ENCODE measurements at regions not wholly inside any gene's neighbourhood (a gene's known extent, or its start where the extent isn't known, plus 50 kb on each side); places are given as distances from the start of the nearest gene placed in this dataset.

DNA sequence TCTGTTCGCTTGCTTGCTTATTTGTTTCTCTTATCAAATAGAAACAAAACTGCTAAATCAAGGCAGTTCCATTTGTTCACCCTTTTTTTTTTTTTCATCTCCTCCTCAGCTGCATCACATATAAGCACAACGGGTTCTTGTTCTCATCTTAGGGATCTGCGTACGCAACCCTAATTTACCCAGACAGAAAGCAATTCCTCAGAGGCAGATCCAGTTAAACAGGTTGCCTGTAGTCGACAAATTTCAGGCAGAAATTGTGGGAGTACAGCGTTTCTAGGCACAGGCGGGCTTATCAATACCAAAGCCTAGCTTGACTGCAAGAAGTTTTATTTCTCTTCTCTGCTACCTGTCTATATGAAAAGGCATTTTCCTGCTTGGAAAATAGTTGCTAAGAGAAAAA lies 565.4 kb downstream of the NXPH1 start:
- no peak overlapping the region for H3K27ac ChIP-seq (ENCODE audit: low read depth in 1 of 2, low read length in 1 of 2)
- WGBS, 2 donors: 71 to 83% methylated on average over 7 of the region's 7 CpGs
- TF ChIP-seq, protein P1, sequence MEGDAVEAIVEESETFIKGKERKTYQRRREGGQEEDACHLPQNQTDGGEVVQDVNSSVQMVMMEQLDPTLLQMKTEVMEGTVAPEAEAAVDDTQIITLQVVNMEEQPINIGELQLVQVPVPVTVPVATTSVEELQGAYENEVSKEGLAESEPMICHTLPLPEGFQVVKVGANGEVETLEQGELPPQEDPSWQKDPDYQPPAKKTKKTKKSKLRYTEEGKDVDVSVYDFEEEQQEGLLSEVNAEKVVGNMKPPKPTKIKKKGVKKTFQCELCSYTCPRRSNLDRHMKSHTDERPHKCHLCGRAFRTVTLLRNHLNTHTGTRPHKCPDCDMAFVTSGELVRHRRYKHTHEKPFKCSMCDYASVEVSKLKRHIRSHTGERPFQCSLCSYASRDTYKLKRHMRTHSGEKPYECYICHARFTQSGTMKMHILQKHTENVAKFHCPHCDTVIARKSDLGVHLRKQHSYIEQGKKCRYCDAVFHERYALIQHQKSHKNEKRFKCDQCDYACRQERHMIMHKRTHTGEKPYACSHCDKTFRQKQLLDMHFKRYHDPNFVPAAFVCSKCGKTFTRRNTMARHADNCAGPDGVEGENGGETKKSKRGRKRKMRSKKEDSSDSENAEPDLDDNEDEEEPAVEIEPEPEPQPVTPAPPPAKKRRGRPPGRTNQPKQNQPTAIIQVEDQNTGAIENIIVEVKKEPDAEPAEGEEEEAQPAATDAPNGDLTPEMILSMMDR (IDR thresholded peaks at IDR 0.05; ENCODE audit: control extremely low read depth, extremely low read depth): no peak
- H3K9me3 ChIP-seq (ENCODE audit: control insufficient read depth in 4 of 4, insufficient read depth in 3 of 4, low read length in 3 of 4): no peaks in the 10 kb centered on the region
- ATAC-seq (ENCODE audit: insufficient read depth, low FRiP score) (no peak), DNase-seq (no peak)
- no peak overlapping the region for H3K4me3 ChIP-seq
- H3K4me1 ChIP-seq (ENCODE audit: control insufficient read depth in 5 of 5, insufficient read depth in 5 of 5, low read length in 5 of 5): peaks cover 0 to 4% (median 0%) of the 10 kb centered on the region in 5 donors
- no peak overlapping the region for H3K9ac ChIP-seq (ENCODE audit: insufficient read depth in 1 of 2, low read length in 2 of 2)
- no peaks in the 10 kb centered on the region for H3K27me3 ChIP-seq (ENCODE audit: control insufficient read depth in 3 of 3, insufficient read depth in 3 of 3, low read length in 2 of 3)
- no peaks in the 10 kb centered on the region for H3K36me3 ChIP-seq (ENCODE audit: control insufficient read depth in 4 of 4, insufficient read depth in 4 of 4, low read length in 4 of 4)

DNA sequence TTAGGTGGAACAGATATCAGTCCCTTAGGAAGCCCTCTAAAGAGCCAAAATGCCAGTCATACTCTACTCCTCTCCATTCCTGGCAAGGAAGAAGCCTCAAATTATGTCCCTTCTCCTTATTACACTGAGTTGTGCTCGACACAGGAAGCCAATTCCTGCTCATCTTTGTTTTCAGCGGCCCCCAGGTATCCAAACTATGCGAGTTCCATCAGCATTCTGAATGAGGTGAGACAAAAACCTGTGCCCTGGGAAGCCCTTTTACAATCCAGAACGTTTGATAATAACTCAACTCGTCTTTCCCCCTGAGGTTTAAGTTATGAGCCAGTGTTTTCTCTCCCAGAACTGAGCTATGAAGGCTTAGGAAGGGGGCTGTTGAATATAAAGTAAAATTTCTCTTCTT lies 580.5 kb downstream of the NXPH1 start:
- ATAC-seq (ENCODE audit: insufficient read depth, low FRiP score): no peak
- H3K4me1 ChIP-seq (ENCODE audit: control insufficient read depth in 5 of 5, insufficient read depth in 5 of 5, low read length in 5 of 5): no peaks in the 10 kb centered on the region
- TF ChIP-seq, protein P1 (IDR thresholded peaks at IDR 0.05; ENCODE audit: control extremely low read depth, extremely low read depth): no peak
- WGBS, 2 donors: 31 to 38% methylated on average over 5 of the region's 5 CpGs
- H3K27ac ChIP-seq (ENCODE audit: low read depth in 1 of 2, low read length in 1 of 2): no peak overlapping the region
- H3K27me3 ChIP-seq (ENCODE audit: control insufficient read depth in 3 of 3, insufficient read depth in 3 of 3, low read length in 2 of 3): no peaks in the 10 kb centered on the region
- no peak overlapping the region for H3K9ac ChIP-seq (ENCODE audit: insufficient read depth in 1 of 2, low read length in 2 of 2)
- no peak overlapping the region for H3K4me3 ChIP-seq
- no peak for DNase-seq
- peaks cover 0 to 2% (median 0%) of the 10 kb centered on the region in 4 donors for H3K9me3 ChIP-seq (ENCODE audit: control insufficient read depth in 4 of 4, insufficient read depth in 3 of 4, low read length in 3 of 4)
- no peaks in the 10 kb centered on the region for H3K36me3 ChIP-seq (ENCODE audit: control insufficient read depth in 4 of 4, insufficient read depth in 4 of 4, low read length in 4 of 4)

DNA sequence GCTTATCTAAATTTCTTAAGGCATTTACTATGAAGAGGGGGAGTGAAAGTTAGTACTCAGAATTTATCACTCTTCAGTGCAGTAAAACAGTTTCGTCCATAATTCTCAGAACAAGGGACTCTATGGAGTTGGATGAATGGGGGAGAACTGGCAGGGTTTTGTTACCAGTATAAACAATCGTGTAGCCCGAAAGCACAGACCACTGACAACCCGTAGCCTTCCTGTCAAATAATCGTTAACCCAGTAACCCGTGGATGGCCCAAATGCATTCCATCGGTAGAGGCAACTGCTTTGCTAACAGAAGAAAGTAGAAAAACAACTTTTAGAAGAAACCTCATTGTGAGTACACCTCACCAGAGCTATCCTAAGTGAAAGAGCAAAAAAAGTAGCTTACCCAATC lies 583.9 kb downstream of the NXPH1 start:
- DNase-seq (no peak), ATAC-seq (ENCODE audit: insufficient read depth, low FRiP score) (no peak)
- Histone ChIP-seq H3K4me3 (no peak overlapping the region), H3K9me3 (ENCODE audit: control insufficient read depth in 4 of 4, insufficient read depth in 3 of 4, low read length in 3 of 4) (peaks cover 0 to 4% (median 0%) of the 10 kb centered on the region in 4 donors), H3K27ac (ENCODE audit: low read depth in 1 of 2, low read length in 1 of 2) (no peak overlapping the region), H3K36me3 (ENCODE audit: control insufficient read depth in 4 of 4, insufficient read depth in 4 of 4, low read length in 4 of 4) (no peaks in the 10 kb centered on the region), H3K9ac (ENCODE audit: insufficient read depth in 1 of 2, low read length in 2 of 2) (no peak overlapping the region), H3K27me3 (ENCODE audit: control insufficient read depth in 3 of 3, insufficient read depth in 3 of 3, low read length in 2 of 3) (no peaks in the 10 kb centered on the region), H3K4me1 (ENCODE audit: control insufficient read depth in 5 of 5, insufficient read depth in 5 of 5, low read length in 5 of 5) (no peaks in the 10 kb centered on the region)
- TF ChIP-seq, protein P1 (IDR thresholded peaks at IDR 0.05; ENCODE audit: control extremely low read depth, extremely low read depth): no peak
- WGBS, 2 donors: 80 to 83% methylated on average over 7 of the region's 7 CpGs

DNA sequence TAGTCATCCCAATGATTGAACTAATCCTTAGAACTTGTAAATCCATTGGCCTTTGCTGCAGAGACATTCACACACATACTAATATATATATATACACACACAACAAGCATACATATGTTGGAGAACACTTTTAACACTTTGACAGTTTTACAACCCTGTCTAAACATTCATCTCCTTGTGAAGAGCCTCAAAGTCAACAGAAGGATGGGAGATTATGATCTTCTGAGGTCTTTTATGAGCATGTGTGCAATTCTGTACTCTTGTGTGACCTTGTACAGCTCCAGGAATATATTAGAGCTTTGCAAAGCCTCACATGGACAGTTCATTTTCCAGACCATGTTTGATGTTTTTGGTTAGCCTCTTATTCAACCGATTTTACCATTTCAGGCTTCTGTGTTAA lies 589.0 kb downstream of the NXPH1 start:
- WGBS, 2 donors: 88% methylated on average over 1 of the region's 1 CpG
- DNase-seq: no peak
- no peak overlapping the region for H3K9ac ChIP-seq (ENCODE audit: insufficient read depth in 1 of 2, low read length in 2 of 2)
- no peaks in the 10 kb centered on the region for H3K36me3 ChIP-seq (ENCODE audit: control insufficient read depth in 4 of 4, insufficient read depth in 4 of 4, low read length in 4 of 4)
- no peak for ATAC-seq (ENCODE audit: insufficient read depth, low FRiP score)
- peaks cover 0 to 2% (median 0%) of the 10 kb centered on the region in 4 donors for H3K9me3 ChIP-seq (ENCODE audit: control insufficient read depth in 4 of 4, insufficient read depth in 3 of 4, low read length in 3 of 4)
- H3K27me3 ChIP-seq (ENCODE audit: control insufficient read depth in 3 of 3, insufficient read depth in 3 of 3, low read length in 2 of 3): no peaks in the 10 kb centered on the region
- no peak overlapping the region for H3K4me3 ChIP-seq
- no peaks in the 10 kb centered on the region for H3K4me1 ChIP-seq (ENCODE audit: control insufficient read depth in 5 of 5, insufficient read depth in 5 of 5, low read length in 5 of 5)
- TF ChIP-seq, protein P1 (IDR thresholded peaks at IDR 0.05; ENCODE audit: control extremely low read depth, extremely low read depth): no peak
- H3K27ac ChIP-seq (ENCODE audit: low read depth in 1 of 2, low read length in 1 of 2): no peak overlapping the region
